GM19467 (cell line): ENCODE measurements at regions not wholly inside any gene's neighbourhood (a gene's known extent, or its start where the extent isn't known, plus 50 kb on each side); places are given as distances from the start of the nearest gene placed in this dataset.

ENCODE experiments used
- ATAC-seq: cut with Tn5 transposase; IDR thresholded peaks from one replicate; pipeline ENCODE4 v1.9.1; 2021; ENCODE audit warnings: mild to moderate bottlenecking, moderate library complexity; ENCODE audit not compliant: unreplicated experiment

- ATAC-seq = no peak
Observed at GRCh38 chr5:135127439-135128240, 93.6 kb upstream of the PITX1 start.

GRCh38 chr5:135126688-135127438, 92.8 kb upstream of the PITX1 start:
- no peak for ATAC-seq

GRCh38 chr5:135124724-135125123, 90.7 kb upstream of the PITX1 start:
- ATAC-seq = no peak

- no peak for ATAC-seq
Observed at GRCh38 chr5:135124128-135124527, 90.1 kb upstream of the PITX1 start.

GRCh38 chr5:135122797-135123196, 88.8 kb upstream of the PITX1 start:
- ATAC-seq = no peak

- no peak for ATAC-seq
Observed at GRCh38 chr5:135120951-135121350, 86.9 kb upstream of the PITX1 start.

- no peak for ATAC-seq
Observed at GRCh38 chr5:135119481-135119880, 85.5 kb upstream of the PITX1 start.

- ATAC-seq = no peak
Observed at GRCh38 chr5:135117590-135117989, 83.6 kb upstream of the PITX1 start.

- ATAC-seq = no peak
Observed at GRCh38 chr5:135116160-135116561, 82.1 kb upstream of the PITX1 start.

GRCh38 chr5:135115591-135115990, 81.6 kb upstream of the PITX1 start:
- no peak for ATAC-seq

- ATAC-seq = no peak
Observed at GRCh38 chr5:135114759-135115158, 80.7 kb upstream of the PITX1 start.

- ATAC-seq = no peak
Observed at GRCh38 chr5:135112008-135112725, 78.1 kb upstream of the PITX1 start.

GRCh38 chr5:135110785-135111596, 77.0 kb upstream of the PITX1 start:
- no peak for ATAC-seq

GRCh38 chr5:135108992-135109391, 75.0 kb upstream of the PITX1 start:
- no peak for ATAC-seq

- no peak for ATAC-seq
Observed at GRCh38 chr5:135108569-135108968, 74.5 kb upstream of the PITX1 start.

- no peak for ATAC-seq
Observed at GRCh38 chr5:135107986-135108385, 74.0 kb upstream of the PITX1 start.

- no peak for ATAC-seq
Observed at GRCh38 chr5:135106610-135107471, 72.8 kb upstream of the PITX1 start.

GRCh38 chr5:135106136-135106535, 72.1 kb upstream of the PITX1 start:
- ATAC-seq = no peak

GRCh38 chr5:135105105-135105484, 71.1 kb upstream of the PITX1 start:
- ATAC-seq = no peak

- ATAC-seq = no peak
Observed at GRCh38 chr5:135103575-135103853, 69.5 kb upstream of the PITX1 start.
